H9 (cell line): ENCODE measurements at regions not wholly inside any gene's neighbourhood (a gene's known extent, or its start where the extent isn't known, plus 50 kb on each side); places are given as distances from the start of the nearest gene placed in this dataset.
A peak's percentile ranks its signal among the peaks of the same experiment; 100 is the strongest.

Experiments
- DNase-seq: peaks from one replicate; pipeline ENCODE4 v3.0.0-alpha.2; 2017
- H2AFZ ChIP-seq: one replicate; pipeline ENCODE4 v1.6.1; 2013; ENCODE audit warnings: mild to moderate bottlenecking, low read length, control low read depth, moderate library complexity
- H2AK5ac ChIP-seq: 2 replicates; pipeline ENCODE4 v1.6.1; 2013; ENCODE audit warnings: low read length, control low read depth, mixed read lengths; ENCODE audit not compliant: insufficient read length
- H2BK120ac ChIP-seq: one replicate; pipeline ENCODE4 v1.6.1; 2013; ENCODE audit warnings: low read depth, mild to moderate bottlenecking, low read length, control low read depth, inconsistent platforms; ENCODE audit not compliant: poor library complexity, severe bottlenecking
- H2BK12ac ChIP-seq: 2 replicates; pipeline ENCODE4 v1.6.1; 2013; ENCODE audit warnings: low read length, control low read depth, mixed read lengths, low read depth; ENCODE audit not compliant: insufficient read length
- H2BK15ac ChIP-seq: 2 replicates; pipeline ENCODE4 v1.6.1; 2013; ENCODE audit warnings: low read depth, low read length, control low read depth
- H2BK20ac ChIP-seq: one replicate; pipeline ENCODE4 v1.6.1; 2013; ENCODE audit warnings: low read depth, mild to moderate bottlenecking, low read length, control low read depth, inconsistent platforms; ENCODE audit not compliant: poor library complexity, severe bottlenecking
- H2BK5ac ChIP-seq: 2 replicates; pipeline ENCODE4 v1.6.1; 2013; ENCODE audit warnings: low read length, control low read depth, mixed read lengths; ENCODE audit not compliant: insufficient read length
- H3K14ac ChIP-seq: 2 replicates; pipeline ENCODE4 v1.6.1; 2013; ENCODE audit warnings: low read length, control low read depth; ENCODE audit not compliant: insufficient read depth
- H3K18ac ChIP-seq: 2 replicates; pipeline ENCODE4 v1.6.1; 2013; ENCODE audit warnings: low read depth, mild to moderate bottlenecking, mixed read lengths, low read length, control low read depth; ENCODE audit not compliant: insufficient read length
- H3K23ac ChIP-seq: 2 replicates; pipeline ENCODE4 v1.6.1; 2013; ENCODE audit warnings: low read length, control low read depth, mixed read lengths, low read depth; ENCODE audit not compliant: insufficient read length
- H3K23me2 ChIP-seq: 2 replicates; pipeline ENCODE4 v1.6.1; 2013; ENCODE audit warnings: low read depth, mild to moderate bottlenecking, mixed read lengths, low read length, control low read depth; ENCODE audit not compliant: insufficient read length, poor library complexity, severe bottlenecking
- H3K27ac ChIP-seq: 2 replicates; pipeline ENCODE4 v1.5.1; 2013; ENCODE audit warnings: low read length, control low read depth, mixed read lengths, low read depth; ENCODE audit not compliant: insufficient read length
- H3K27me3 ChIP-seq: 2 replicates; pipeline ENCODE4 v1.6.1; 2013; ENCODE audit warnings: low read length, control low read depth, inconsistent platforms; ENCODE audit not compliant: insufficient read depth
- H3K4ac ChIP-seq: 2 replicates; pipeline ENCODE4 v1.6.1; 2013; ENCODE audit warnings: low read depth, mild to moderate bottlenecking, control low read depth, inconsistent platforms, low read length, moderate library complexity
- H3K4me1 ChIP-seq: 2 replicates; pipeline ENCODE4 v1.6.1; 2013; ENCODE audit warnings: low read length, control low read depth, inconsistent platforms; ENCODE audit not compliant: insufficient read depth
- H3K4me2 ChIP-seq: 2 replicates; pipeline ENCODE4 v1.6.1; 2013; ENCODE audit warnings: low read length, control low read depth, mixed read lengths; ENCODE audit not compliant: insufficient read length, insufficient read depth
- H3K56ac ChIP-seq: 2 replicates; pipeline ENCODE4 v1.6.1; 2013; ENCODE audit warnings: low read depth, mild to moderate bottlenecking, mixed read lengths, low read length, control low read depth; ENCODE audit not compliant: insufficient read length
- H3K79me1 ChIP-seq: 2 replicates; pipeline ENCODE4 v1.6.1; 2013; ENCODE audit warnings: low read depth, mild to moderate bottlenecking, moderate library complexity, low read length, control low read depth, inconsistent platforms; ENCODE audit not compliant: insufficient read depth, poor library complexity, severe bottlenecking
- H3K79me2 ChIP-seq: 2 replicates; pipeline ENCODE4 v1.6.1; 2013; ENCODE audit warnings: low read length, control low read depth, inconsistent platforms; ENCODE audit not compliant: insufficient read depth
- H3K9ac ChIP-seq: 2 replicates; pipeline ENCODE4 v1.6.1; 2013; ENCODE audit warnings: low read length, control low read depth, mixed read lengths; ENCODE audit not compliant: insufficient read length; ENCODE audit errors: extremely low read depth
- H3K9me3 ChIP-seq: one replicate; pipeline ENCODE4 v1.6.1; 2013; ENCODE audit warnings: low read depth, low read length, inconsistent platforms; ENCODE audit not compliant: control insufficient read depth
- H3T11ph ChIP-seq: one replicate; pipeline ENCODE4 v1.6.1; 2013; ENCODE audit warnings: mild to moderate bottlenecking, low read length, control low read depth, inconsistent platforms
- H4K20me1 ChIP-seq: one replicate; pipeline ENCODE4 v1.6.1; 2013; ENCODE audit not compliant: control insufficient read depth, insufficient read length, insufficient read depth
- H4K5ac ChIP-seq: 2 replicates; pipeline ENCODE4 v1.6.1; 2013; ENCODE audit warnings: low read depth, mild to moderate bottlenecking, mixed read lengths, low read length, control low read depth; ENCODE audit not compliant: insufficient read length
- H4K8ac ChIP-seq: replicated peaks from 2 replicates; pipeline ENCODE4 v1.6.1; 2013; ENCODE audit warnings: low read length, control low read depth, mixed read lengths, low read depth; ENCODE audit not compliant: insufficient read length
- H4K91ac ChIP-seq: 2 replicates; pipeline ENCODE4 v1.6.1; 2013; ENCODE audit warnings: low read depth, mild to moderate bottlenecking, moderate library complexity, mixed read lengths, low read length, control low read depth; ENCODE audit not compliant: insufficient read length
- H3K27ac Mint-ChIP-seq, 3 experiments: 2 replicates in 2 of 3; 3 replicates in 1 of 3; pipeline ENCODE4 v1.8.0; 2020 to 2021; ENCODE audit warnings: mixed read lengths in 3 of 3, mild to moderate bottlenecking in 1 of 3, moderate library complexity in 1 of 3
- H3K27me3 Mint-ChIP-seq: 2 replicates; pipeline ENCODE4 v1.8.0; 2021; ENCODE audit warnings: low read depth, mild to moderate bottlenecking, moderate library complexity, mixed read lengths
- H3K36me3 Mint-ChIP-seq, 3 experiments: 2 replicates in 2 of 3; 3 replicates in 1 of 3; pipeline ENCODE4 v1.8.0; 2020 to 2021; ENCODE audit warnings: low read depth in 3 of 3, mixed read lengths in 3 of 3; ENCODE audit not compliant: insufficient read depth in 1 of 3
- H3K4me1 Mint-ChIP-seq, 2 experiments: 2 replicates each; pipeline ENCODE4 v1.8.0; 2020; ENCODE audit warnings: mixed read lengths in 2 of 2
- H3K4me3 Mint-ChIP-seq, 2 experiments: 2 replicates in 1 of 2; 3 replicates in 1 of 2; pipeline ENCODE4 v1.8.0; 2020 to 2021; ENCODE audit warnings: mild to moderate bottlenecking in 2 of 2, mixed read lengths in 2 of 2, moderate library complexity in 1 of 2
- H3K9me3 Mint-ChIP-seq, 2 experiments: 2 replicates in 1 of 2; 3 replicates in 1 of 2; pipeline ENCODE4 v1.8.0; 2020; ENCODE audit warnings: mild to moderate bottlenecking in 2 of 2, mixed read lengths in 2 of 2, moderate library complexity in 1 of 2
- CTCF ChIP-seq: fragments of 200-600 bp; sonication (generic); conservative IDR thresholded peaks from 3 replicates; pipeline ENCODE4 v1.8.0; 2021; ENCODE audit warnings: antibody characterized with exemption, mild to moderate bottlenecking
- WGBS: extraction: QIAGEN DNeasy Blood & Tissue Kit; methylation state at CpG from one replicate; pipeline ENCODE4 v1.1.7; 2013; ENCODE audit warnings: missing lambda C conversion rate, low lambda C conversion rate, mixed read lengths; ENCODE audit not compliant: insufficient read length; ENCODE audit errors: extremely low coverage; 5-methylcytosine and 5-hydroxymethylcytosine counted together

- no peak overlapping the region for H3K4me2 ChIP-seq
- H2BK15ac ChIP-seq: no peak overlapping the region
- TF ChIP-seq CTCF: no peak
- H3T11ph ChIP-seq: no peak overlapping the region
- H3K27me3 ChIP-seq: no peaks in the 10 kb centered on the region
- peak; percentile 56 for DNase-seq
- no peak overlapping the region for H4K5ac ChIP-seq
- H4K91ac ChIP-seq: no peak overlapping the region
- H3K79me1 ChIP-seq: no peaks in the 10 kb centered on the region
- H3K9ac ChIP-seq: no peak overlapping the region
- no peak overlapping the region for H3K23ac ChIP-seq
- peak overlapping the region in 2 of 3 experiments; percentile 57 to 88; a peak in 2 of 7 replicates for H3K27ac Mint-ChIP-seq
- no peak overlapping the region for H3K18ac ChIP-seq
- H3K23me2 ChIP-seq: no peaks in the 10 kb centered on the region
- no peaks in the 10 kb centered on the region for H3K79me2 ChIP-seq
- H2BK20ac ChIP-seq: no peak overlapping the region
- no peak overlapping the region for H3K4me3 Mint-ChIP-seq
- no peaks in the 10 kb centered on the region for H3K36me3 Mint-ChIP-seq
- WGBS: no CpG with 5 or more reads among the region's 2 CpGs
- no peak overlapping the region for H2BK120ac ChIP-seq
- H4K8ac ChIP-seq: no peak overlapping the region
- H2BK5ac ChIP-seq: no peak overlapping the region
- no peak overlapping the region for H3K56ac ChIP-seq
- H4K20me1 ChIP-seq: no peaks in the 10 kb centered on the region
- H3K9me3 Mint-ChIP-seq: no peaks in the 10 kb centered on the region
- H3K27me3 Mint-ChIP-seq: no peaks in the 10 kb centered on the region; the same call in 1 of the 2 replicates
- peaks cover 21 to 25% of the 10 kb centered on the region in 2 experiments for H3K4me1 Mint-ChIP-seq
- H2BK12ac ChIP-seq: no peak overlapping the region
- peaks cover 6% of the 10 kb centered on the region; the same call in 1 of the 2 replicates for H3K4me1 ChIP-seq
- no peaks in the 10 kb centered on the region for H3K9me3 ChIP-seq
- no peak overlapping the region for H3K27ac ChIP-seq
- H2AK5ac ChIP-seq: no peak overlapping the region
- no peak overlapping the region for H3K14ac ChIP-seq
- no peak overlapping the region for H2AFZ ChIP-seq
- no peak overlapping the region for H3K4ac ChIP-seq
Observed at GRCh38 chr5:121503111-121503840, 348.4 kb upstream of the FTMT start.
